Neural cell (in vitro differentiated cells): ENCODE measurements at regions not wholly inside any gene's neighbourhood (a gene's known extent, or its start where the extent isn't known, plus 50 kb on each side); places are given as distances from the start of the nearest gene placed in this dataset.

Source experiments
- H2AFZ ChIP-seq: fragments of 200-600, 300-800 bp; sonication (generic), shearing (Covaris generic); 2 replicates; pipeline ENCODE4 v1.6.0; 2014; ENCODE audit warnings: low read depth, mild to moderate bottlenecking, antibody characterized with exemption, low read length, moderate library complexity
- H3F3A ChIP-seq: fragments of 200-600 bp; shearing (Covaris generic); 2 replicates; pipeline ENCODE4 v1.6.1; 2016; ENCODE audit warnings: mild to moderate bottlenecking, moderate library complexity, mixed read lengths, antibody characterized with exemption, low read length; ENCODE audit not compliant: insufficient read depth, poor library complexity, severe bottlenecking
- H3K27ac ChIP-seq: fragments of 200-600, 300-800 bp; sonication (generic), shearing (Covaris generic); 2 replicates; pipeline ENCODE4 v1.5.1; 2014; ENCODE audit warnings: mild to moderate bottlenecking, low read length, moderate library complexity
- H3K27me3 ChIP-seq: fragments of 300-800, 200-600 bp; sonication (generic), shearing (Covaris generic); 2 replicates; pipeline ENCODE4 v1.6.0; 2014; ENCODE audit warnings: mild to moderate bottlenecking, low read depth, low read length, moderate library complexity; ENCODE audit not compliant: insufficient read depth
- H3K36me3 ChIP-seq: fragments of 300-800, 200-600 bp; sonication (generic), shearing (Covaris generic); 2 replicates; pipeline ENCODE4 v1.5.1; 2014; ENCODE audit warnings: mild to moderate bottlenecking, antibody characterized with exemption, low read length, moderate library complexity; ENCODE audit not compliant: insufficient read depth
- H3K4me2 ChIP-seq: fragments of 300-800, 200-600 bp; sonication (generic), shearing (Covaris generic); 2 replicates; pipeline ENCODE4 v1.6.0; 2014; ENCODE audit warnings: mild to moderate bottlenecking, low read length
- H3K4me3 ChIP-seq: fragments of 300-800, 200-600 bp; sonication (generic), shearing (Covaris generic); 2 replicates; pipeline ENCODE4 v1.5.1; 2014; ENCODE audit warnings: mild to moderate bottlenecking, low read length, moderate library complexity
- H3K79me2 ChIP-seq: fragments of 200-600 bp; shearing (Covaris generic); replicated peaks from 2 replicates; pipeline ENCODE4 v1.6.0; 2014; ENCODE audit warnings: mild to moderate bottlenecking, low read length, moderate library complexity; ENCODE audit not compliant: insufficient read depth
- H3K9ac ChIP-seq: fragments of 300-800, 200-600 bp; sonication (generic), shearing (Covaris generic); 2 replicates; pipeline ENCODE4 v1.6.1; 2016; ENCODE audit warnings: mild to moderate bottlenecking, low read length, mixed read lengths
- H3K9me2 ChIP-seq: fragments of 200-600 bp; shearing (Covaris generic); 2 replicates; pipeline ENCODE4 v1.6.1; 2016; ENCODE audit warnings: mild to moderate bottlenecking, low read length, mixed read lengths; ENCODE audit not compliant: insufficient read depth
- H3K9me3 ChIP-seq: fragments of 200-600, 300-800 bp; sonication (generic), shearing (Covaris generic); 2 replicates; pipeline ENCODE4 v1.6.1; 2016; ENCODE audit warnings: mild to moderate bottlenecking, mixed run types, low read length, moderate library complexity, mixed read lengths
- H4K20me1 ChIP-seq: fragments of 200-600 bp; shearing (Covaris generic); 2 replicates; pipeline ENCODE4 v1.6.1; 2016; ENCODE audit warnings: mild to moderate bottlenecking, mixed run types; ENCODE audit not compliant: insufficient read depth
- EP300 ChIP-seq: fragments of 450-650 bp; conservative IDR thresholded peaks from 2 replicates; pipeline ENCODE4 v1.6.1; 2014; ENCODE audit warnings: antibody characterized with exemption, mild to moderate bottlenecking, moderate library complexity; ENCODE audit not compliant: poor library complexity, severe bottlenecking
- EZH2 ChIP-seq: fragments of 200-600, 300-800 bp; shearing (Covaris generic), sonication (generic); IDR thresholded peaks from 2 replicates; pipeline ENCODE4 v1.6.1; 2014; ENCODE audit warnings: antibody characterized with exemption, low read length, borderline replicate concordance, mild to moderate bottlenecking; ENCODE audit not compliant: insufficient read depth, poor library complexity, severe bottlenecking
- MXI1 ChIP-seq: fragments of 450-650 bp; conservative IDR thresholded peaks from 2 replicates; pipeline ENCODE4 v1.6.1; 2014; ENCODE audit warnings: antibody characterized with exemption, mild to moderate bottlenecking; ENCODE audit not compliant: poor library complexity, severe bottlenecking
- POLR2AphosphoS5 ChIP-seq: IDR thresholded peaks from 2 replicates; pipeline ENCODE4 v1.6.1; 2012
- RAD21 ChIP-seq: fragments of 450-650 bp; conservative IDR thresholded peaks from 2 replicates; pipeline ENCODE4 v1.6.1; 2014; ENCODE audit warnings: antibody characterized with exemption, mild to moderate bottlenecking, moderate library complexity
- SMC3 ChIP-seq: fragments of 450-650 bp; conservative IDR thresholded peaks from 2 replicates; pipeline ENCODE4 v1.6.1; 2014; ENCODE audit warnings: antibody characterized with exemption, mild to moderate bottlenecking, moderate library complexity; ENCODE audit not compliant: poor library complexity
- TAF1 ChIP-seq: IDR thresholded peaks from 2 replicates; pipeline ENCODE4 v1.6.1; 2012; ENCODE audit warnings: low read depth
- TF ChIP-seq, protein P1 (sequence below): fragments of 450-650 bp; IDR thresholded peaks from 2 replicates; pipeline ENCODE4 v1.5.1; 2014; ENCODE audit warnings: antibody characterized with exemption, mild to moderate bottlenecking, moderate library complexity; ENCODE audit not compliant: poor library complexity, severe bottlenecking
- TF ChIP-seq, protein P2 (sequence below): IDR thresholded peaks from 2 replicates; pipeline ENCODE4 v1.6.1; 2012; ENCODE audit warnings: borderline replicate concordance

DNA sequence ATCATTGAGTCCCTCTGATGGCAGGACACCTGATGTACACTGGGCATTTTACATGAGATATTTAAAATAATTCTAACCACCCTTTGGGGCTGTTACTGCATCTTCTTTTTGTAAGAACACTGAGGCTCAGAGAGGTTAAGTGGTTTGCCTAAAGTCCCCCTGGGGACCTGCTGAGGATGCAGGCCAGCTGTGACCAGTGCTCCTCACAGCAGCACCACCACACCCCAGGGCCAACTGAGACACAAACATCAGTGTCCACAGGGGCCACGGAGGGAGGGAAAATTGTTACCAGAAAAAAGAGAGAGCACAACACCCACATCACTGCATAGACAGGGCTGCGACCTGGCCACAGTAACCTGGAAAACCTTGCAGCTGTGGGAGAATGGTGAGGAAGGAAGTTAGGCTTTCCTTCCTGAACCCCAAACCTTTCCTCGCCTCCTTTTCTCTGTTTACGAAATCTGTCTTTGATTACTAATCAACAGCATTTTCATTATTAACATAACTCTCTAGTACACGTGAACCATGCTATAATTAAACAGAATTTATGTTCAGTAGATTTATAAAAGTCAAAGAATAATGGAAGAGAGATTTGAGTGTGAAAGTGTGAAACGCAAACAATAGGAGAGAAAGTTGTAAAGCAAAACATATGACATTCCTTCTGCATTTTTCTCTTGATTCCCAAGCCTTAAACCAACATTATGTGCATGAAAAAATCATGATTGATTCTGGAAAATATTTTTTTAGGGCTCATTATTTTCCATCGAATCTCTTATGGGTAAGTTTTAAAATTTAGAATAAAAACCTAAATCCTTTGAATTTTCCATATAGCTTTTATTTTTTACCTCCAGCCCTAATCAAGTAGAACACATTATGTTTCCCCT, 228.1 kb upstream of the DAPK1 start:
- no peak overlapping the region for H3K4me3 ChIP-seq
- TF ChIP-seq POLR2AphosphoS5, result no peak
- TF ChIP-seq TAF1, result no peak
- TF ChIP-seq, protein P1, sequence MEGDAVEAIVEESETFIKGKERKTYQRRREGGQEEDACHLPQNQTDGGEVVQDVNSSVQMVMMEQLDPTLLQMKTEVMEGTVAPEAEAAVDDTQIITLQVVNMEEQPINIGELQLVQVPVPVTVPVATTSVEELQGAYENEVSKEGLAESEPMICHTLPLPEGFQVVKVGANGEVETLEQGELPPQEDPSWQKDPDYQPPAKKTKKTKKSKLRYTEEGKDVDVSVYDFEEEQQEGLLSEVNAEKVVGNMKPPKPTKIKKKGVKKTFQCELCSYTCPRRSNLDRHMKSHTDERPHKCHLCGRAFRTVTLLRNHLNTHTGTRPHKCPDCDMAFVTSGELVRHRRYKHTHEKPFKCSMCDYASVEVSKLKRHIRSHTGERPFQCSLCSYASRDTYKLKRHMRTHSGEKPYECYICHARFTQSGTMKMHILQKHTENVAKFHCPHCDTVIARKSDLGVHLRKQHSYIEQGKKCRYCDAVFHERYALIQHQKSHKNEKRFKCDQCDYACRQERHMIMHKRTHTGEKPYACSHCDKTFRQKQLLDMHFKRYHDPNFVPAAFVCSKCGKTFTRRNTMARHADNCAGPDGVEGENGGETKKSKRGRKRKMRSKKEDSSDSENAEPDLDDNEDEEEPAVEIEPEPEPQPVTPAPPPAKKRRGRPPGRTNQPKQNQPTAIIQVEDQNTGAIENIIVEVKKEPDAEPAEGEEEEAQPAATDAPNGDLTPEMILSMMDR, result no peak
- TF ChIP-seq, protein P2, sequence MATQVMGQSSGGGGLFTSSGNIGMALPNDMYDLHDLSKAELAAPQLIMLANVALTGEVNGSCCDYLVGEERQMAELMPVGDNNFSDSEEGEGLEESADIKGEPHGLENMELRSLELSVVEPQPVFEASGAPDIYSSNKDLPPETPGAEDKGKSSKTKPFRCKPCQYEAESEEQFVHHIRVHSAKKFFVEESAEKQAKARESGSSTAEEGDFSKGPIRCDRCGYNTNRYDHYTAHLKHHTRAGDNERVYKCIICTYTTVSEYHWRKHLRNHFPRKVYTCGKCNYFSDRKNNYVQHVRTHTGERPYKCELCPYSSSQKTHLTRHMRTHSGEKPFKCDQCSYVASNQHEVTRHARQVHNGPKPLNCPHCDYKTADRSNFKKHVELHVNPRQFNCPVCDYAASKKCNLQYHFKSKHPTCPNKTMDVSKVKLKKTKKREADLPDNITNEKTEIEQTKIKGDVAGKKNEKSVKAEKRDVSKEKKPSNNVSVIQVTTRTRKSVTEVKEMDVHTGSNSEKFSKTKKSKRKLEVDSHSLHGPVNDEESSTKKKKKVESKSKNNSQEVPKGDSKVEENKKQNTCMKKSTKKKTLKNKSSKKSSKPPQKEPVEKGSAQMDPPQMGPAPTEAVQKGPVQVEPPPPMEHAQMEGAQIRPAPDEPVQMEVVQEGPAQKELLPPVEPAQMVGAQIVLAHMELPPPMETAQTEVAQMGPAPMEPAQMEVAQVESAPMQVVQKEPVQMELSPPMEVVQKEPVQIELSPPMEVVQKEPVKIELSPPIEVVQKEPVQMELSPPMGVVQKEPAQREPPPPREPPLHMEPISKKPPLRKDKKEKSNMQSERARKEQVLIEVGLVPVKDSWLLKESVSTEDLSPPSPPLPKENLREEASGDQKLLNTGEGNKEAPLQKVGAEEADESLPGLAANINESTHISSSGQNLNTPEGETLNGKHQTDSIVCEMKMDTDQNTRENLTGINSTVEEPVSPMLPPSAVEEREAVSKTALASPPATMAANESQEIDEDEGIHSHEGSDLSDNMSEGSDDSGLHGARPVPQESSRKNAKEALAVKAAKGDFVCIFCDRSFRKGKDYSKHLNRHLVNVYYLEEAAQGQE, result no peak
- TF ChIP-seq EP300, result no peak
- no peak for TF ChIP-seq SMC3
- H3K27me3 ChIP-seq, result no peaks in the 10 kb centered on the region
- H3K4me2 ChIP-seq, result no peak overlapping the region
- no peak overlapping the region for H3K27ac ChIP-seq
- no peaks in the 10 kb centered on the region for H4K20me1 ChIP-seq
- no peak overlapping the region for H2AFZ ChIP-seq
- no peak overlapping the region for H3K9ac ChIP-seq
- no peaks in the 10 kb centered on the region for H3K79me2 ChIP-seq
- H3K36me3 ChIP-seq, result no peaks in the 10 kb centered on the region
- no peaks in the 10 kb centered on the region for H3F3A ChIP-seq
- H3K9me2 ChIP-seq, result no peaks in the 10 kb centered on the region
- no peaks in the 10 kb centered on the region for H3K9me3 ChIP-seq

DNA sequence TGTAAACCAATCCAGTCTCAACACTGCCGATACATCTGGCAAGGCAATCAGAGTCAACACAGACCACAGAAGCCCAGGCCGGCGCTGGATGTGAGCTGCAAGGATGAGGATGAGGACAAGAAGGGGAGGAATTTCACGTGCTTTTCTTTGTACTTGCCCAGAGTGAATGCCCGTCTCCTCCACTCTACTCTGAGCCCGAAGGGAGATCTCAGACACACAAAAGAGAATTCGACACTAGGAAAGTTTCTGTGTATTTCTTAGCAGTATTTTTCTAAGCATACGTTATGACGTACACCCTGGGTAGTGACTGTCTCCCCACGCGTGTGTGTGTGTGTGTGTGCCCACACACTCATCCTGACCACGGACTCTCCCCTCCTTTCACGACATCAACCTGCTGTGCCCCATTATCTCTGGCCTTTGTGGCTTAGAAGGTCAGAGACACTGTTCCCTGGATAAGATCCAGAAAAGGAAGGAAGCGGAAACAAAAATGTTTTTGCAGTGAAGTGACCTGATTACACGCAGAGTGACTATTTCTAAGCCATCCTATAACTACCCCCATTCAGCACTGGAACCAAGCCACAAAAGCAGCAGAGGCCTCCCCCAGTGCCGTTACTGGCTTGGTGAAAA, 227.3 kb upstream of the DAPK1 start:
- Histone ChIP-seq H3K4me3 (no peak overlapping the region), H3K4me2 (no peak overlapping the region), H4K20me1 (no peaks in the 10 kb centered on the region)

More for the DNA sequence above, 227.3 kb upstream of the DAPK1 start:
- Histone ChIP-seq H3K9ac (no peak overlapping the region), H2AFZ (no peak overlapping the region), H3F3A (no peaks in the 10 kb centered on the region), H3K27me3 (no peaks in the 10 kb centered on the region), H3K36me3 (no peaks in the 10 kb centered on the region), H3K9me2 (no peaks in the 10 kb centered on the region), H3K27ac (no peak overlapping the region), H3K9me3 (no peaks in the 10 kb centered on the region), H3K79me2 (no peaks in the 10 kb centered on the region)
- TF ChIP-seq EP300 (no peak), TAF1 (no peak), SMC3 (no peak), EZH2 (no peak), POLR2AphosphoS5 (no peak), RAD21 (no peak), MXI1 (no peak)
- TF ChIP-seq, protein P2, result no peak
- TF ChIP-seq, protein P1, result no peak
